ENCODE measurements at regions not wholly inside any gene's neighbourhood (a gene's known extent, or its start where the extent isn't known, plus 50 kb on each side); places are given as distances from the start of the nearest gene placed in this dataset.

- Mint-ChIP-seq H3K4me1 (ENCODE audit: low read depth, unreplicated experiment) (no peaks in the 10 kb centered on the region), H3K9me3 (ENCODE audit: unreplicated experiment) (no peaks in the 10 kb centered on the region), H3K27ac (ENCODE audit: unreplicated experiment) (no peak overlapping the region), H3K4me3 (ENCODE audit: unreplicated experiment) (no peak overlapping the region), H3K36me3 (ENCODE audit: insufficient read depth, unreplicated experiment) (no peaks in the 10 kb centered on the region), H3K27me3 (ENCODE audit: insufficient read depth, unreplicated experiment) (no peaks in the 10 kb centered on the region)
- Histone ChIP-seq H3K27me3 (replicated peaks; ENCODE audit: control insufficient read depth, insufficient read depth, low read length) (no peaks in the 10 kb centered on the region), H3K36me3 (ENCODE audit: control insufficient read depth, insufficient read depth, low read length) (no peaks in the 10 kb centered on the region), H3K9me3 (no peaks in the 10 kb centered on the region), H3K4me3 (ENCODE audit: low read depth, low read length) (no peak overlapping the region), H3K4me1 (no peaks in the 10 kb centered on the region)
- TF ChIP-seq CTCF (IDR thresholded peaks at IDR 0.05; ENCODE audit: insufficient read depth in 1 of 2, low read depth in 1 of 2, low read length in 1 of 2, severe bottlenecking in 1 of 2, unreplicated experiment in 1 of 2) = no peak
- intact Hi-C loops (cut with micrococcal nuclease; ENCODE audit: unreplicated experiment) = no loop called here
- no TSS peak for BruUV-seq (replicated peaks)
- DNase-seq = no peak
- CTCF ChIA-PET = no interaction called here
- POLR2A ChIA-PET = no interaction called here
These were observed 110.5 kb upstream of the NYAP2 start for GRCh38 chr2:225288986-225289385.

- Mint-ChIP-seq H3K27me3 (ENCODE audit: insufficient read depth, unreplicated experiment) (peaks cover 3% of the 10 kb centered on the region), H3K36me3 (ENCODE audit: insufficient read depth, unreplicated experiment) (no peaks in the 10 kb centered on the region), H3K27ac (ENCODE audit: unreplicated experiment) (no peak overlapping the region), H3K9me3 (ENCODE audit: unreplicated experiment) (no peaks in the 10 kb centered on the region), H3K4me1 (ENCODE audit: low read depth, unreplicated experiment) (no peaks in the 10 kb centered on the region), H3K4me3 (ENCODE audit: unreplicated experiment) (no peak overlapping the region)
- no peaks in the 10 kb centered on the region for H3K36me3 ChIP-seq (ENCODE audit: control insufficient read depth, insufficient read depth, low read length)
- TF ChIP-seq CTCF (IDR thresholded peaks at IDR 0.05; ENCODE audit: insufficient read depth in 1 of 2, low read depth in 1 of 2, low read length in 1 of 2, severe bottlenecking in 1 of 2, unreplicated experiment in 1 of 2) = peak; percentile 58 to 62
- no peaks in the 10 kb centered on the region for H3K9me3 ChIP-seq
- no peaks in the 10 kb centered on the region for H3K27me3 ChIP-seq (replicated peaks; ENCODE audit: control insufficient read depth, insufficient read depth, low read length)
- no TSS peak for BruUV-seq (replicated peaks)
- peak in 1 of 2 experiments; percentile 27 for DNase-seq
- CTCF ChIA-PET = interaction anchor here (0.6 to 1.7 kb wide), 4 partner anchors 128 to 937 kb away, joined by 3 to 11 read pairs (median 3); no protein-coding TSS in a partner anchor
- H3K4me3 ChIP-seq (ENCODE audit: low read depth, low read length) = no peak overlapping the region
- POLR2A ChIA-PET = no interaction called here
- intact Hi-C loops (cut with micrococcal nuclease; ENCODE audit: unreplicated experiment) = loop anchor here (1.0 to 5.0 kb wide), 4 partner anchors 161 to 377 kb away; no protein-coding TSS in a partner anchor
- no peaks in the 10 kb centered on the region for H3K4me1 ChIP-seq
These were observed 116.4 kb upstream of the NYAP2 start for GRCh38 chr2:225282858-225283710.

- no peaks in the 10 kb centered on the region for H3K27me3 ChIP-seq (replicated peaks; ENCODE audit: control insufficient read depth, insufficient read depth, low read length)
- Mint-ChIP-seq H3K36me3 (ENCODE audit: insufficient read depth, unreplicated experiment) (no peaks in the 10 kb centered on the region), H3K9me3 (ENCODE audit: unreplicated experiment) (no peaks in the 10 kb centered on the region), H3K4me1 (ENCODE audit: low read depth, unreplicated experiment) (no peaks in the 10 kb centered on the region), H3K27ac (ENCODE audit: unreplicated experiment) (no peak overlapping the region), H3K4me3 (ENCODE audit: unreplicated experiment) (no peak overlapping the region), H3K27me3 (ENCODE audit: insufficient read depth, unreplicated experiment) (no peaks in the 10 kb centered on the region)
- H3K4me3 ChIP-seq (ENCODE audit: low read depth, low read length) = no peak overlapping the region
- TF ChIP-seq CTCF (IDR thresholded peaks at IDR 0.05; ENCODE audit: insufficient read depth in 1 of 2, low read depth in 1 of 2, low read length in 1 of 2, severe bottlenecking in 1 of 2, unreplicated experiment in 1 of 2) = no peak
- intact Hi-C loops (cut with micrococcal nuclease; ENCODE audit: unreplicated experiment) = no loop called here
- no peaks in the 10 kb centered on the region for H3K4me1 ChIP-seq
- no peaks in the 10 kb centered on the region for H3K9me3 ChIP-seq
- ChIA-PET POLR2A (no interaction called here), CTCF (no interaction called here)
- no TSS peak for BruUV-seq (replicated peaks)
- no peak for DNase-seq
- H3K36me3 ChIP-seq (ENCODE audit: control insufficient read depth, insufficient read depth, low read length) = no peaks in the 10 kb centered on the region
These were observed 123.3 kb upstream of the NYAP2 start for GRCh38 chr2:225276207-225276606.
